ENCODE measurements at regions not wholly inside any gene's neighbourhood (a gene's known extent, or its start where the extent isn't known, plus 50 kb on each side); places are given as distances from the start of the nearest gene placed in this dataset.

DNA sequence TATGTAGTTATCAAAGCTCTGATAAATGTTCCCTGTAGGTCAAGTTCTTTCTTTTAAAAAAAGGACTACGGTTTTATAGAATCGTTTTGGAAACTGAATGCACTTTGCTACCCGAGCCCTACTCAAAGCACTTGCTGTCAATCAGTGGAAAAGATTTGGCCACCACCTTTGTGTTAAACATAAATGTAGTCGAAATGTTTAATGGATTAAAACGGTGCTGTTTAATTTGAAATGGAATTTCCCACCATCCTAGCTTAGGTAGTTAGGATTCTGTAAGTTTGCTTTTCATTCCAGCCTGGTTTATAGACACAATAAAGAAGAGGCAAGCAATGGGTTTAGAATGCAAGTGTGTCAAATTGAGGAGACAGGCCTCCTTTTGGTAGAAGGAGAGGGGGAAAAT, 69.4 kb upstream of the MMADHC start:
- no peak for ATAC-seq
- no peak for TF ChIP-seq ZNF565 (CRISPR knock-in tag; conservative IDR thresholded peaks at IDR 0.05; ENCODE audit: low read depth)
- no peak for TF ChIP-seq PPARA (CRISPR knock-in tag; IDR thresholded peaks at IDR 0.05; ENCODE audit: borderline replicate concordance)

DNA sequence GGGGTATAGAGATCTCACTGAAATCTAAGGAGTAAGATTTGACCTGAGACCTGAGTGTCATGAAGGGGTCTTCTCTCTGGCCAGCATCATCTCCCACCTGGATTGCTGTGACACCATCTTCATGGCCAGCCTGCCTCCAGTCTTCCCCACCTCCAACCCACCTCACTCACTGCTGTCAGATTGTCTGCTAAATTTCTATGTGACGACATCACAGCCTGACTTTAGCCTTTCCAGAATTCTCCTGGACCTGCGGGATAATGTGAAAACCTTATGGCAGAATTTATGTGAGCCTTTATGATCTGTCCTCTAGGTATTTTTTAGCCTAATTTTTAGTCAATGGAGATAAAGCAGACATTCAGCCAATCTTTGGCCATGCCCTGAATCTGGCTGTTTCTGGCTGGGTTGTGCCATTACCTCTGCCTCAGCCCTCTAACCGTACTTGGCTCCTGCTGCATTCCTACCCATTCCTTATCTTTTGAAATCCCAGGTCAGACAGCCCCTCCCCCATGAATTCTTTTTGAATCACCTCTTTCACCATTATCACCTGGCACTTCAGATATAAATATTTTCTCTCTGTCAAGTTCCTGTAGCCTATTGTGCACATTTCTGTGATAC, 66.4 kb upstream of the MMADHC start:
- no peak for ATAC-seq
- TF ChIP-seq ZNF565 (CRISPR knock-in tag; conservative IDR thresholded peaks at IDR 0.05; ENCODE audit: low read depth), result no peak
- no peak for TF ChIP-seq ZNF70 (CRISPR knock-in tag; IDR thresholded peaks at IDR 0.05)
- no peak for TF ChIP-seq OSR1 (CRISPR knock-in tag; IDR thresholded peaks at IDR 0.05)
- TF ChIP-seq SNAI2 (CRISPR knock-in tag; IDR thresholded peaks at IDR 0.05), result no peak
- TF ChIP-seq RARB (CRISPR knock-in tag; IDR thresholded peaks at IDR 0.05), result no peak
- no peak for TF ChIP-seq ZFP3 (CRISPR knock-in tag; IDR thresholded peaks at IDR 0.05)
- TF ChIP-seq ZFP30 (CRISPR knock-in tag; IDR thresholded peaks at IDR 0.05), result no peak
- no peak for TF ChIP-seq GLIS3 (CRISPR knock-in tag; IDR thresholded peaks at IDR 0.05)
- TF ChIP-seq ISL1 (CRISPR knock-in tag; IDR thresholded peaks at IDR 0.05), result no peak
- TF ChIP-seq ZC3H10 (CRISPR knock-in tag; IDR thresholded peaks at IDR 0.05), result no peak
- TF ChIP-seq TOX (CRISPR knock-in tag; IDR thresholded peaks at IDR 0.05; ENCODE audit: borderline replicate concordance), result no peak
- TF ChIP-seq, protein P1, sequence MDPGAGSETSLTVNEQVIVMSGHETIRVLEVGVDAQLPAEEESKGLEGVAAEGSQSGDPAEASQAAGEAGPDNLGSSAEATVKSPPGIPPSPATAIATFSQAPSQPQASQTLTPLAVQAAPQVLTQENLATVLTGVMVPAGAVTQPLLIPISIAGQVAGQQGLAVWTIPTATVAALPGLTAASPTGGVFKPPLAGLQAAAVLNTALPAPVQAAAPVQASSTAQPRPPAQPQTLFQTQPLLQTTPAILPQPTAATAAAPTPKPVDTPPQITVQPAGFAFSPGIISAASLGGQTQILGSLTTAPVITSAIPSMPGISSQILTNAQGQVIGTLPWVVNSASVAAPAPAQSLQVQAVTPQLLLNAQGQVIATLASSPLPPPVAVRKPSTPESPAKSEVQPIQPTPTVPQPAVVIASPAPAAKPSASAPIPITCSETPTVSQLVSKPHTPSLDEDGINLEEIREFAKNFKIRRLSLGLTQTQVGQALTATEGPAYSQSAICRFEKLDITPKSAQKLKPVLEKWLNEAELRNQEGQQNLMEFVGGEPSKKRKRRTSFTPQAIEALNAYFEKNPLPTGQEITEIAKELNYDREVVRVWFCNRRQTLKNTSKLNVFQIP (CRISPR knock-in tag; IDR thresholded peaks at IDR 0.05; ENCODE audit: borderline replicate concordance, low read depth), result no peak
- TF ChIP-seq ARNTL (CRISPR knock-in tag; IDR thresholded peaks at IDR 0.05; ENCODE audit: borderline replicate concordance, low read depth), result no peak
- TF ChIP-seq, protein P2, sequence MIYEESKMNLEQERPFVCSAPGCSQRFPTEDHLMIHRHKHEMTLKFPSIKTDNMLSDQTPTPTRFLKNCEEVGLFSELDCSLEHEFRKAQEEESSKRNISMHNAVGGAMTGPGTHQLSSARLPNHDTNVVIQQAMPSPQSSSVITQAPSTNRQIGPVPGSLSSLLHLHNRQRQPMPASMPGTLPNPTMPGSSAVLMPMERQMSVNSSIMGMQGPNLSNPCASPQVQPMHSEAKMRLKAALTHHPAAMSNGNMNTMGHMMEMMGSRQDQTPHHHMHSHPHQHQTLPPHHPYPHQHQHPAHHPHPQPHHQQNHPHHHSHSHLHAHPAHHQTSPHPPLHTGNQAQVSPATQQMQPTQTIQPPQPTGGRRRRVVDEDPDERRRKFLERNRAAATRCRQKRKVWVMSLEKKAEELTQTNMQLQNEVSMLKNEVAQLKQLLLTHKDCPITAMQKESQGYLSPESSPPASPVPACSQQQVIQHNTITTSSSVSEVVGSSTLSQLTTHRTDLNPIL (CRISPR knock-in tag; IDR thresholded peaks at IDR 0.05; ENCODE audit: low read depth), result no peak
- TF ChIP-seq ESRRG (CRISPR knock-in tag; IDR thresholded peaks at IDR 0.05), result no peak

DNA sequence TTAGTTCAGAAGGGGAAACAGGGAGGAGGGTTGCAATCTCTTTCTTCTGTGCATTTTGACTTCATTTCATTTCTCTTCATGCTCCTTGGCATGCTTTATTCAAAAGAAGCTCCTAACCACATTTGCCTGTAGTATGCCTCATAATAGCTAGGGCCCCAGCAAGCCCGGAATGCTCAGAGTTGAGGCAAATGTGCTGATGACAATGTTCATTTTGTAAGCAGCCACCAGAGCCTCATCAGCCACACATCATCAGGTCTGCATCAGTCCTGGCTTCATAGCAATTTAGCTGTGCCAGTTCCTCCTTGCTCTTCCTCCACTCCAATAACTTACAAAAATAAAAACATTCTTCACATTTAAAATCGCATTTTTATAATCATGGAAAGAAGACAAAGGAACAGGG, 65.4 kb upstream of the MMADHC start:
- ATAC-seq, result no peak
- TF ChIP-seq ESRRG (CRISPR knock-in tag; IDR thresholded peaks at IDR 0.05) (no peak), ZFP3 (CRISPR knock-in tag; IDR thresholded peaks at IDR 0.05) (no peak), PATZ1 (CRISPR knock-in tag; IDR thresholded peaks at IDR 0.05; ENCODE audit: borderline replicate concordance) (no peak), SNAI2 (CRISPR knock-in tag; IDR thresholded peaks at IDR 0.05) (no peak), ZNF8 (CRISPR knock-in tag; IDR thresholded peaks at IDR 0.05) (no peak), ZNF565 (CRISPR knock-in tag; conservative IDR thresholded peaks at IDR 0.05; ENCODE audit: low read depth) (no peak), TCF4 (CRISPR knock-in tag; IDR thresholded peaks at IDR 0.05; ENCODE audit: borderline replicate concordance) (no peak), ISL1 (CRISPR knock-in tag; IDR thresholded peaks at IDR 0.05) (no peak), OSR1 (CRISPR knock-in tag; IDR thresholded peaks at IDR 0.05) (no peak), BACH2 (CRISPR knock-in tag; IDR thresholded peaks at IDR 0.05; ENCODE audit: borderline replicate concordance) (no peak), ARNTL (CRISPR knock-in tag; IDR thresholded peaks at IDR 0.05; ENCODE audit: borderline replicate concordance, low read depth) (no peak)
- TF ChIP-seq, protein P1 (CRISPR knock-in tag; IDR thresholded peaks at IDR 0.05; ENCODE audit: borderline replicate concordance, low read depth), result no peak
- TF ChIP-seq, protein P2 (CRISPR knock-in tag; IDR thresholded peaks at IDR 0.05; ENCODE audit: low read depth), result no peak

DNA sequence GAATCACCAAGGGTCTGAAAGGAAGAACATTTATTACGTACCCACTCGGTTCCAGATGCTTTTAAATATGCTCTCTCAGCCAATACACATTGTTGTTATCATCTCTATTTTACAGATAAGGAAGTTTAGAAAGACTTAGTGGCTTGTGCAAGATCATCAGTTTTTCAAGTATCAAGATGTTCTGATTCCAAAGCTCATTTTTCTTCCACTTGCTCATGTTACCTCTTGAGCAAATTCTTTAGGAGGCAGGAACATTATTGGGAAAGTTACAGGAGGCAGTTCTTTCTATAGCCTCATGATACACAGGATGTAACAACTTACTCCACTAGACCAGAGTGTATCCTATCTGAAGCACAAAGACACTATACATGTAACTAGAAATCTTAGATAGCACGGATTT, 65.0 kb upstream of the MMADHC start:
- no peak for ATAC-seq
- TF ChIP-seq, protein P2 (CRISPR knock-in tag; IDR thresholded peaks at IDR 0.05; ENCODE audit: low read depth), result no peak
- TF ChIP-seq ZC3H10 (CRISPR knock-in tag; IDR thresholded peaks at IDR 0.05), result no peak

Measured in SK-N-SH treated with all-trans-retinoic acid at 6 μM for 48 hours (cell line).